ENCODE measurements at regions not wholly inside any gene's neighbourhood (a gene's known extent, or its start where the extent isn't known, plus 50 kb on each side); places are given as distances from the start of the nearest gene placed in this dataset.

- TF ChIP-seq ZBTB1 (tag by site-specific recombination; IDR thresholded peaks at IDR 0.05) (no peak), CTCF (tag by site-specific recombination; IDR thresholded peaks at IDR 0.05) (no peak), REST (tag by site-specific recombination; IDR thresholded peaks at IDR 0.05) (no peak), ZSCAN18 (tag by site-specific recombination; IDR thresholded peaks at IDR 0.05) (no peak), ZNF621 (tag by site-specific recombination; IDR thresholded peaks at IDR 0.05) (no peak), BCL11A (tag by site-specific recombination; IDR thresholded peaks at IDR 0.05; ENCODE audit: low read depth) (no peak), ZNF580 (tag by site-specific recombination; IDR thresholded peaks at IDR 0.05) (no peak), ZNF274 (IDR thresholded peaks at IDR 0.05; ENCODE audit: low read length) (no peak), ZNF274 (tag by site-specific recombination; IDR thresholded peaks at IDR 0.05; ENCODE audit: borderline replicate concordance) (no peak), REPIN1 (tag by site-specific recombination; IDR thresholded peaks at IDR 0.05; ENCODE audit: low read depth) (no peak), ZNF664 (tag by site-specific recombination; IDR thresholded peaks at IDR 0.05) (no peak), ZNF266 (tag by site-specific recombination; IDR thresholded peaks at IDR 0.05; ENCODE audit: low read depth) (no peak), ZNF530 (tag by site-specific recombination; IDR thresholded peaks at IDR 0.05; ENCODE audit: low read depth) (no peak), ZNF529 (tag by site-specific recombination; IDR thresholded peaks at IDR 0.05; ENCODE audit: insufficient replicate concordance) (no peak), ZNF24 (tag by site-specific recombination; IDR thresholded peaks at IDR 0.05) (no peak)
These were observed 61.8 kb upstream of the CERS6 start for GRCh38 chr2:168394262-168394661.

All from HEK293 (cell line).